ENCODE measurements at regions not wholly inside any gene's neighbourhood (a gene's known extent, or its start where the extent isn't known, plus 50 kb on each side); places are given as distances from the start of the nearest gene placed in this dataset.
"Not testable (repeated sequence)": the region's sequence is repeated elsewhere in the genome, so short reads cannot be mapped to it uniquely, and the experiment has no call there.

DNA sequence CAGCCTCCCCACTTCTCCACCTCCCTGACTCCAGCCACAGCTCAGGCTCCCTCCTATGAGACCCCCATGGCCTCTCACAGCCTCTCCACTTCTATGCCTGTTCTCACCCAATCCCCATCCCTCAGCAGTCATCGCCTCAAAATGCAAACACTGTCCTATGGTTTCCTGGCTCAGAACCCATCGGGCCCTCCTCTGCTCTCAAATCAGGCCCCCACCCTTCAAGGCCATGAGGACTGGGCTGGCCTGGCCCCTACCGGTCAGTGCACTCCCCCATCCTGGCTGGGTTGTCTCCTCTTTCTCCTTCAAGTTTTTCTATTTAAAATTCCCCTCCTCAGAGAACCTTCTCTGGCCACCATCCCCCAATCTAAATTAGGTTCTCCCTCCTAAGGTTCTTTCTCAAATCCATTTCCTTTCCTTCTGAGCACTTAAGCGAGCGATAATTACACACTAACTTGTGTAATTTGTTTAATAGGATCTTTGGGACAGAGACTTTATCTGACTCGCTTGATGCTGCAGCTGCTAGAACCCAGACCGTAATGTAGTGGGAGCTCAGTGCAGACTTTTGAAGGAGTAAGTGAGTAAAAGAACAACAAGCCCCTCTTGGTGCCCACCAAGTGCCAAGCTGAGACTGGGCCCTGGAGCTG, 347.2 kb downstream of the MATN1 start:
- no peak for DNase-seq (ENCODE audit: low read depth)
- in situ Hi-C loops (cut with HindIII; ENCODE audit: low pct_unique_long_range_greater_than_20kb, low sequenced_read_pairs), result no loop called here

- DNase-seq (ENCODE audit: low read depth), result no peak
- in situ Hi-C loops (cut with HindIII; ENCODE audit: low pct_unique_long_range_greater_than_20kb, low sequenced_read_pairs), result no loop called here
Measured at GRCh38 chr1:30375156-30375555, 348.2 kb downstream of the MATN1 start.

DNA sequence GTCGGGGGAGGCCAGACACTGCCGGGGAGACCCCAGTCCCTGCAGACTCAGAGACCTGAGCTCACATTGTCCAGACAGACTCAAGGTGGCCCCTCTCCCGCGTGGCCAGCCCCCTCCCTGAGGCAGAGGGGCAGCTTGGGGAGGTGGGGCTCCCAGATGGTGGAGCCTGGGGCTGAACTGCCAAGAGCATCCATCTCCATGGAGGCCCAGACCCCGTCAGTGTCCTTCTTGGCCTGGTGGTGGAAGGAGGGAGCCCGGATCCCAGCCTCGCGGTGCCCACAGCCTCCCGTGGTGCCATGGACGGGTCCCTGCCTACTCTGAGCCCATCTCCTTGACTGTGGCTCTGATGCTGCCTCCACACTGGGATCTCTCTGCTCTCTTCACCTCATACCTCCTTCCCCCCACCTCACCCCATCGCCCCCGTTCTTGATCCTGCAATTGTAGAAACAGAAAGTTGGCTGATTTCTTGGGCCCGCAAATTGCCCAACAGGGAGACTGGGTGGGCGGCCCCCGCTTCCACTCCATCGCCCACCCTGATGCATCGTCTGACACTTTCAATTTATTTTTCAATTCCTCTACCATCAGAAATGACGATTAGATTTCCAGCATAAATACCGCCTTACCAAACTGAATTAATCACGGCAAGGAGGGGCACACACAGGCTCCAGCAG, 348.9 kb downstream of the MATN1 start:
- DNase-seq (ENCODE audit: low read depth), result no peak
- in situ Hi-C loops (cut with HindIII; ENCODE audit: low pct_unique_long_range_greater_than_20kb, low sequenced_read_pairs), result no loop called here

- in situ Hi-C loops (cut with HindIII; ENCODE audit: low pct_unique_long_range_greater_than_20kb, low sequenced_read_pairs), result no loop called here
Measured at GRCh38 chr1:30373471-30374399, 349.6 kb downstream of the MATN1 start.

DNA sequence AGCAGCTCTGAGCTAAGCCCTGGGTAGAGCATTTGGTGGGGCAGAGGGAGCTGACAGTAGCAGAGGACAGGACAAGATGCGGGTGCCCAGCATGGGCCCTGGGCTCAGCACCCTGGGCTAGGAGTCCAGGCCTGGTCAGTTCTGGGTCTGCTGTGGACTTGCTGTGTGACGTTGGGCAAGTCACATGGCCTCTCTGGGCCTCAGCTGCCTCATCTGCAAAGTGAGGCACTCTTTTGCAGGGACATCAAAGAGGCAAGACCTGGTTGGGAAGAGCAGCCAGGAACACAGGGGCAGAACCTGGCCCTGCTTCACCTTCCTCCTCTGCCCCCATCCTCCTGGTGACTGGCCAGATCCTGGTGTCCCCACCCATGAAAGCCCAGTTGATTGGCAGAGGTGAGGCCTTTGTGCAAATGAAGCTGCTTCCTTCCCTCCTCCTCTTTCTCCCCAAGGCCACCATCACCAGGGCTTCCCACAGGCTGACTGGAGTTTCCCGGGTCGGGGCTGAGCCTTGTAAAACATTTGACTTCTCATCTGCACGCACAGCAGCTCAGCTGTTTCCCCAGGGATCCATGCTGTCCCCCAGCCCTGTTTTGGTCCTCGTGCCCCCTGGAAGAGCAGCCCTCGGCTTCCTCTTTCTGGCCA, 350.5 kb downstream of the MATN1 start:
- in situ Hi-C loops (cut with HindIII; ENCODE audit: low pct_unique_long_range_greater_than_20kb, low sequenced_read_pairs), result no loop called here
- peak; percentile 58 for DNase-seq (ENCODE audit: low read depth)

More at GRCh38 chr1:30373471-30374399, 349.6 kb downstream of the MATN1 start:
- DNase-seq (ENCODE audit: low read depth), result no peak

DNA sequence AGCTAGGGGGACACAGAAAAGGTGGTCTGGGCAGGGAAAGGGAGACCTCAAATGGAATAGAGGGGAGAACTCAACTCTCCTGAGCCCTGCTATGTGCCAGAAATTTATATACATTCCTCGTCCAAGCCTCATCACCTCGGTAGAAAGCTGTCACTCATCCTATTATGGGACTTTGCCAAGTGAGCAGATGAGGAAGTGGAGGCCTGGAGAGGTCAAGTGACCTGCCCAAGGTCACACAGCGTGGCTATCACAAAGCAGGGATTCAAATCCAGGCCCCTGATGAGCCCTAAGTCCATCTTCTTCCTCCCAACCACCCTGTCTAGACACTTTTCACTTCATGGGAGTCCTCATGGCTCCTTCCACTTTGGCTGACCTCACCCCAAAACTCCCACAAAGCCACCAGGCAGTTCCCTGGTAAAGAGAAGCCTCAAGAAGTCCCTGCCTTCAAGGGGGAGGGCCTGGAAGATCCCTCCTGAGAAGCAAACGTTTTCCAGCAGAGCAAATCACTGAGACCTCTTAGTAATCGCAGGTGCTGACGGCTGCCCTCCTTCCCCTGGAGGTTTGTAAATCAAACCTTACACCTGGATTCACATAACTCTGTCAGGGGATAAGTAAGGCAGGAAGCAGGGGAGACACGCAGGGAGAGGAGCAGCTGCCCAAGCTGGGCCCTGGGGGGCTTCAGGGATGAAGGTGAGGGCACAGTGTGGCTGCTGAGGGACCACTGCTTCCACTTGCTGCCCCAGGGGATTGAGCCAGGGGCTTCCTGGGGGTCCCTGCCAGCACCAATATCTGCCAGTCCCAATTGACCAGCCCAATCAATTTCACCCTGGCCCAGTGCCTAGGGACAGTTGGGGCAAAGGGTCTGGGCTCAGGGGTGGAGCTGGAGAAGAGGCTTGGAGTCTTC, 351.2 kb downstream of the MATN1 start:
- no peak for DNase-seq (ENCODE audit: low read depth)
- in situ Hi-C loops (cut with HindIII; ENCODE audit: low pct_unique_long_range_greater_than_20kb, low sequenced_read_pairs), result no loop called here

GRCh38 chr1:30371179-30371788, 352.1 kb downstream of the MATN1 start:
- DNase-seq (ENCODE audit: low read depth), result no peak
- in situ Hi-C loops (cut with HindIII; ENCODE audit: low pct_unique_long_range_greater_than_20kb, low sequenced_read_pairs), result no loop called here

DNA sequence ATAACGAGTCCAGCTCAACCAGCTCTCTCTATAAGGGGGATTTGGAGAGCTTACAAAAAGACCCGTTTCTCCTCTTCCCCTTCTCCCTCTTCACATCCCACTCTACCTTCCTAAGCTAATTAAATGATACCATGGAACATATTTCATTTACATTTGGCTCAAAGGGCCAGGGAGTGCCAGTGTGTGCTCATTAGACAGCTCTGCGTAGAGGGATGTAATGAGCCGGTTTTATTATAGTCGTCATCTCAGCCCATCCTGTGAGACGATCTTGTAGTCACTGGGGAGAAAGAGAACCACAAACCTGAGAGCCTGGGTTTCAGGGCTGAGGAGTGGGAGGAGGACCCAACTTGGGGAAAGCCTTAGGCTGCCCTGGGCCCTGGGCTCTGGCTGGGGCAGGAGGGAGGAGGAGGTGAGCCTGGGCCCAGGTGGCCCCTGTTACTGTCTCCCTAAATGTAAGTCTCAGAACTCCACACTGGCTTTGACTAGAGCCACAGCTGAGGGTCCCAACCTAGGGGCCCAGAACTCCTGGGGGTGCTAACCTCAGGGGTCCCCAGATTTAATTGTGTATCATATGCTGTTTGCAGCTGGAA, 354.6 kb downstream of the MATN1 start:
- in situ Hi-C loops (cut with HindIII; ENCODE audit: low pct_unique_long_range_greater_than_20kb, low sequenced_read_pairs), result no loop called here

GRCh38 chr1:30366911-30367310, 356.5 kb downstream of the MATN1 start:
- in situ Hi-C loops (cut with HindIII; ENCODE audit: low pct_unique_long_range_greater_than_20kb, low sequenced_read_pairs), result no loop called here
- no peak for DNase-seq (ENCODE audit: low read depth)

More for the DNA sequence above, 354.6 kb downstream of the MATN1 start:
- DNase-seq (ENCODE audit: low read depth), result no peak

DNA sequence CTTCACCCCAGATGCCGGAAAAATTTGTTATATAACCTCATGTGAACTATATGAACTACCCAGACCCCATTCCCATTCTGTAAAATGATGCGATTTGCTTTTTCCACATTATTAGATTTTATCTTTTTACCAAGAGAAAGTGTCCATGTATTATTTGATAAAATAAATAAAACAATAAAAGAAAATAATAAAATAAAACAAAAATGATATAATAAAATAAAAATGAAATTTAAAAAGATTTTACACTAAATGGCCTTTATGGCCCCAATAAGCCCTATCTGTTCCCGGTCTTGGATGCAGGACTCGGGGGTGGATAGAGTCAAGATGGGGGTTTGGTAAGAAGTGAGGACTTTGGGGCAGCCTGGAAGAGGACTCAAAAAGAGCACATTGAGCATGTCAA, 357.2 kb downstream of the MATN1 start:
- in situ Hi-C loops (cut with HindIII; ENCODE audit: low pct_unique_long_range_greater_than_20kb, low sequenced_read_pairs), result no loop called here

GRCh38 chr1:30365596-30365995, 357.8 kb downstream of the MATN1 start:
- DNase-seq (ENCODE audit: low read depth), result no peak
- in situ Hi-C loops (cut with HindIII; ENCODE audit: low pct_unique_long_range_greater_than_20kb, low sequenced_read_pairs), result no loop called here

More for the DNA sequence above, 357.2 kb downstream of the MATN1 start:
- no peak for DNase-seq (ENCODE audit: low read depth)

DNA sequence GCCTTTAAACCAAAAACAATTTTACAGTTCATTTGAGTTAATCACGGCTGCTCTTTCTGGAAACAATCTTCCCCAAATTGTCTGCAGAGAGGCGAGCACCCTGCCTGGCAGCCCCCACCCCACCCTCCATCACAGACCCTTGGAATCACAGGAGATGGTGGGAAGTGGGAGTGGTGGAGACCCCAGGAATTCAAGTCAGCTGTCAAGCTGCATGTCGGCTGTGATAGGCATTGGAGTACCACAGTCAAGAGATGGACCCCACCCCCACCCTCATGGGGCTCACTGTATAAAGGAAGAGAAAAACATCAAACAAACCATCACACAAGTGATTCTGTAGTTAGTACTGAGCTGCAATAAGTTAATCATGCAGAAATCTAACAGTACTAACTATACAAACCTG, 360.4 kb downstream of the MATN1 start:
- in situ Hi-C loops (cut with HindIII; ENCODE audit: low pct_unique_long_range_greater_than_20kb, low sequenced_read_pairs), result no loop called here
- no peak for DNase-seq (ENCODE audit: low read depth)

DNA sequence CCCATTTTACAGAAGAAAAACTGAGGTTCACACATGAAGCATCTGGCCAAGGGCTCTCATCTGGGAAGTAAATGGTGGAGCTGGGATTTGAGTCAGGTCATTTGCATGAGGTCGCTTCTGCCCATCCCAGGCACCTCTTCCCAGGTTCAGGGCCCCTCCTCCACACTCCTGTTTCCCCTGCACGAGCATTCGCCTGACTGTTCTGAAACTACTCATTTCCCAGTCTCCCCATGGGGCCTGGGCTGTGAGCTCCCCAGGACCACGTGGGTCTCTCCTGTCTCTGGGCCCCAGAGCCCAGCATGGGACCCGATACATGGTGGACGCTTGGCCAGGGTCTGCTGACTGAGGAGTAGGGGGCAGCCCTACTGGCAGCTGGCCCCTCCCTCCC, 360.8 kb downstream of the MATN1 start:
- in situ Hi-C loops (cut with HindIII; ENCODE audit: low pct_unique_long_range_greater_than_20kb, low sequenced_read_pairs), result no loop called here
- no peak for DNase-seq (ENCODE audit: low read depth)

DNA sequence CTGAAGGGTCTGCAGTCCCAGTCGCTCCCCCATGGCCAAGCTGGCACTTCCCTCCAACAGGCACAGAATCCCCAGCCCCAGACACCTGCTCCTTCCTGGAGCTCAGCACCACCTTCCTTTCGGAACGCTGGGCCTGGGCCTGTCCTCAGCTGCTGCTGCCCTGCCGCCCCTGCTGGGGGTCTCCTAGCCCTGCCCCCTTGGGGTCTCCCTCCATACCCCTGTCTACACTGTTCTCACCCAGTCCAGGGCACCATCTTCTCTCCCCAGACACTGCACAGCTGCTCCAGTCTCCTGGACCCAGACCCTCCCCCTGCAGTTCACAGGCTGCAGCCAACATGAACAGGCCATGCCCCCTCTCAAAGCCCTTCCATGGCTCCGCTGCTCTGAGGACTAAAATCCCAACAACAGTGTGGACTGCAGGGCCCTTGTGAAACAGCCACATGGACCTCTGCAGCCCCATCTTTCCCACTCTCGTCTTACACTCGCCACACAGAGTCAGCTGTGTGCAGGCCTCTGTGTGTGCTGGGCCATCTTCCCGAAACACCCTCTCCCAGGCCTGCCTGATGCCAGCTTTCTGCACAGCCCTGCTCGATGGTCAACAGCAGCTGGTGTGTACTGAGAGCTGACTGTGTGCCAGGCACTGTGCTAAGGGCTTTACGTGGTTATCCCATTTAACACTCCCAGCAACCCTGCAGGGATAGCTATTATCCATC, 361.3 kb downstream of the MATN1 start:
- in situ Hi-C loops (cut with HindIII; ENCODE audit: low pct_unique_long_range_greater_than_20kb, low sequenced_read_pairs); DNase-seq (ENCODE audit: low read depth): not testable (repeated sequence)

DNA sequence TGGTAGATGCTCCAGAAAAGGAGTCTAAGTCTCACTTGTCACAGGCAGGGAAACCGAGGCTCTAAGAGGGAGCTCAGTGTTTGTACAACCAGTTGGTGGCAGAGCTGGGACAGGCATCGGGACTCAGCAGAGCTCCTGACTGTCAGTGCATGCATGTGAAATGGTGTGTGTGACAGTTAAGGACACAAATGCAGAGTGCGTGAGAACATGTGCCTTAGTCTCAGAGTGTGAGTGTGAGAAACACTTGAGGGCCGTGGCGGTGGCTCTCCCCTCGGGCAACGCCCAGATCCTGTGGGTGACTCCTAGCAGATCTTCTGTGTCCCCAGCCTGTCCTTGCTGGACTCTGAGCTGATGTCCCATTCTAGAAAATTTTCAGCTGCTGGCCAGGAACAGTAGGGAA, 362.6 kb downstream of the MATN1 start:
- in situ Hi-C loops (cut with HindIII; ENCODE audit: low pct_unique_long_range_greater_than_20kb, low sequenced_read_pairs), result no loop called here

DNA sequence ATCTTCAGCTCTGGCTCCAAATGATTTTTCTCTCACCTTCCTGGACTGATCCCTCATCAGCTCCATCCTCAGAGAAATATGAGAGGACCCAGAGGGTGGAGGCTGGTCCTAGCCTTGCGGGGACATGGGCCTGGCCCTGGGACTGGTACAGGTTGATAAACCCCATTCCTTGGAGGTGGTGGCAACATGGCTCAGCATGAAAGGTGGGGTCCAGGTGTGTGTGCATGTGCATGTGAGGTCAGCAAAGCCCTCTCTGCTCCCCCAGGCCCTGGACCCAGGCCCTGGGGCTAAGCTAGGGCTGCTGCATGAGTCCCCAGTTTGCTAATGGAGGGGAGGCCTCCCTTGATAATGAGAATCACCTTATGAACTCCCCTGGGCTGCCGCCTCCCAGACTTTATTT, 363.1 kb downstream of the MATN1 start:
- in situ Hi-C loops (cut with HindIII; ENCODE audit: low pct_unique_long_range_greater_than_20kb, low sequenced_read_pairs), result no loop called here
- no peak for DNase-seq (ENCODE audit: low read depth)

More for the DNA sequence above, 362.6 kb downstream of the MATN1 start:
- DNase-seq (ENCODE audit: low read depth), result no peak
